ENCODE measurements at regions not wholly inside any gene's neighbourhood (a gene's known extent, or its start where the extent isn't known, plus 50 kb on each side); places are given as distances from the start of the nearest gene placed in this dataset.

DNA sequence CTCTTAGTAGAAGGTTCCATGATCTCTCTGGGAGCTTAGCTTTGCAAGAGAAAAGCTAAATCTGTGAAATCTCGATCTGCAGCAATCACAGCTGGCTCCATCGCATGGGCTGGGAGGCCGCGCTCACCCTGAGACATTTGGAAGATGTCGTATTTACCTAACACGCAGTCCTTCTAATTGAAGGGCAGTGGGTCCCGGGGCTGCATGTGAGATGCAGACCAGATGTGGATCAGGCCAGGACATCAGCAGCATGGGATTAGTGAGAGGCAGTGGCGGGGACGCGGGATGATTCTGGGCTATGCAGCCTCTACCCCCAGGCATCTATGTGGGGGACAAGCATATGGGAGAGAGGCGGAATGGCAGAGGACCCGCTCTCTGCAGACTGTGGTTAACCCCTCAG lies 312.4 kb upstream of the RTL1 start:
- Histone ChIP-seq H3K27me3 (ENCODE audit: control insufficient read depth, insufficient read depth, low read length) (no peaks in the 10 kb centered on the region), H3K36me3 (ENCODE audit: control insufficient read depth, insufficient read depth, low read length) (no peaks in the 10 kb centered on the region), H3K4me3 (ENCODE audit: low read depth, low read length) (no peak overlapping the region)
- no peak for TF ChIP-seq CTCF (IDR thresholded peaks at IDR 0.05; ENCODE audit: insufficient read depth, low read length, severe bottlenecking)
- DNase-seq (ENCODE audit: low read depth), result no peak
- FAIRE-seq, result no peak

DNA sequence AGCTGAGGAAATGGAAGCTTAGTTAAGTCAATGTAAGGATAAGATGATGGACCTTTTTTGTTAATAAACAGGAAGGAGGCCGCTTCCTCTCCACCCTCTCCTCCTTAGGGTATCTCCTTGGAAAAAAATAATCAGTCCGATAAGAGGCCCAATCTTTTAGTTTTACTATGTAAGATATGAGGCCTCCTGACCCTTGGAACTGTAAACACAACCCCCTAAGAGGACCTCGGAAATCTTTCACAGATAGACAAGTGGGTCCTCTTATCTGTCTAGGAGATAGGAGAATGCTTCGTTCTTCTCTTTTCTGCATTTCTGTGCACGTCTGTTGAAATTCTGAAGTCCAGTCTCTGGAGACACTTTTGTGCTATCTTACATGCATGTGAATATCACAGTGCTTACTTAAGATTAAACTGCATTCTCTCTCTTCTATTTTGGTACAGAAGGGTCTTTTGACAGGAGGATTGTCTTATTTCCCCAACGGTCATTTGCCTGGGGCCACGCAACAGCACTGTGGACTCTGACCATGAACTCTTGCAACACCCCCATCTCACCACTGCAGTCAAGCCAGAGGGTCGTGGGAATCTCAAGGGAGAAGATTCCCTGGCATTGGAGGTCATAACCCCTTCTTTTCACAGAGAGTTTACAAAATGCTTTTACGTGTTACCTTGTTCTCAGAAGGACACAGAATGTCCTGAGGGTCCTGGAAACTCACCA lies 313.0 kb upstream of the RTL1 start:
- Histone ChIP-seq H3K4me3 (ENCODE audit: low read depth, low read length) (no peak overlapping the region), H3K27me3 (ENCODE audit: control insufficient read depth, insufficient read depth, low read length) (no peaks in the 10 kb centered on the region), H3K36me3 (ENCODE audit: control insufficient read depth, insufficient read depth, low read length) (no peaks in the 10 kb centered on the region)
- TF ChIP-seq CTCF (IDR thresholded peaks at IDR 0.05; ENCODE audit: insufficient read depth, low read length, severe bottlenecking), result no peak
- DNase-seq (ENCODE audit: low read depth) (no peak), FAIRE-seq (no peak)

DNA sequence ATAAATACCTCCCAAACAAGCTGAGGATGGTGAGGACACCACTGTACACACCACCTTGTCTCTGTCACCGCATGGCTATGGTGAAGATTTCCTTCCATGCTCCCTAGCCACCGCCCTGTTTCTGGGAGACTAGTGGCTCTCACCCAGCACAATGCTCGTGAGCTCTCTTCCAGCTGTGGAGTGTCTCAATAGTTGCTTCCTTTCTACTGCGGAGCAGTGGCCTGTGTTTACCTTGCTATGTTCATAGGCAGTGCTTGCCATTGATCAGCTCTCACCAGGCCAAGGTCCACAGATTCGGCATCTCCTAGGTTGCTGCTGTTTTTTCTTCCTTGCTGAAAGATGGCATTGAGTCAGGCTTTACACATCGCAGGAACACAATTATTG lies 313.6 kb upstream of the RTL1 start:
- TF ChIP-seq CTCF (IDR thresholded peaks at IDR 0.05; ENCODE audit: insufficient read depth, low read length, severe bottlenecking), result no peak
- FAIRE-seq, result no peak
- DNase-seq (ENCODE audit: low read depth), result no peak
- Histone ChIP-seq H3K36me3 (ENCODE audit: control insufficient read depth, insufficient read depth, low read length) (no peaks in the 10 kb centered on the region), H3K4me3 (ENCODE audit: low read depth, low read length) (no peak overlapping the region), H3K27me3 (ENCODE audit: control insufficient read depth, insufficient read depth, low read length) (no peaks in the 10 kb centered on the region)

DNA sequence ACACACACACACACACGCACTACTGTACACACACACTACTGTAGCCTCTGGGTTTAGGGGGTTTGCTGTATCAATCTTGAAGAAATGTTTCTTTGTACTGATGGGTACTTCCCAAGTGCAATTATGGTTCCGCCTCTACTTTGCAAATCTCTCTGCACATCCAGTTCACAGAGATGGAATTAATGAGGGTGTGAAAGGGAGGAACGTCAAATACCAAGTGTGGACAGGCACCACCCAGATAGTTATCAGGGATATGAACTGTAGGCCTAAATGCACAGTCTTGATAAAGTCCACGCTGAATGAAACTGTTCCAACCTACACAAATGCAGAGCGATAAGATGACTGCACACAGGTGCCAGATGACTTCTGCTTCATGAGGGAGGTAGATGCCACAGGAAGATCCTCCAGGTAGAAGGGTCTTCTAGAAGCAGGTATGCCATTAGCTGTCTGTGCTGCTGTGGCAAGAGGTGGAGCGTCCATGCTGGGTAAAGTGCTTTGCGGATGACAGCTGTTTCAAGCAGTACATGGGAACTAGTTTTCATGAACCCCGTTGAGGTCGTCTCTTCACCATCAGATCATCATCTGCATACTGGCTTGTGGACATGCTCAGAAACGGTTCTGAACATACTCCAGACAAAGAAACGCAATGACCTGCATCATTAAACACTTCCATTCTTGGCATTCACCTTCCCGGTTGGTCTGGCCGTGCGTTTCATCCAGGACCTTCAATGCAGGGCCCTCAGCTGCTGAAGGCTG lies 314.3 kb upstream of the RTL1 start:
- Histone ChIP-seq H3K36me3 (ENCODE audit: control insufficient read depth, insufficient read depth, low read length) (no peaks in the 10 kb centered on the region), H3K27me3 (ENCODE audit: control insufficient read depth, insufficient read depth, low read length) (no peaks in the 10 kb centered on the region), H3K4me3 (ENCODE audit: low read depth, low read length) (no peak overlapping the region)
- TF ChIP-seq CTCF (IDR thresholded peaks at IDR 0.05; ENCODE audit: insufficient read depth, low read length, severe bottlenecking), result no peak
- no peak for FAIRE-seq
- DNase-seq (ENCODE audit: low read depth), result no peak

GRCh38 chr14:101219896-101220703 lies 316.6 kb upstream of the RTL1 start:
- FAIRE-seq, result peak; percentile 52
- no peak for DNase-seq (ENCODE audit: low read depth)

More at GRCh38 chr14:101219896-101220703, 316.6 kb upstream of the RTL1 start:
- no peak overlapping the region for H3K4me3 ChIP-seq (ENCODE audit: low read depth, low read length)
- no peak for TF ChIP-seq CTCF (IDR thresholded peaks at IDR 0.05; ENCODE audit: insufficient read depth, low read length, severe bottlenecking)
- no peaks in the 10 kb centered on the region for H3K27me3 ChIP-seq (ENCODE audit: control insufficient read depth, insufficient read depth, low read length)
- H3K36me3 ChIP-seq (ENCODE audit: control insufficient read depth, insufficient read depth, low read length), result no peaks in the 10 kb centered on the region

All from bronchial epithelial cell (primary cell).